Esophagus muscularis mucosa (tissue), 4 donors: ENCODE measurements at regions not wholly inside any gene's neighbourhood (a gene's known extent, or its start where the extent isn't known, plus 50 kb on each side); places are given as distances from the start of the nearest gene placed in this dataset.

ENCODE experiments used
- CTCF ChIP-seq, 3 experiments: fragments of 200-600 bp in 2 of 3; fragments of 450-650 bp in 1 of 3; sonication (generic) in 2 of 3; IDR thresholded peaks; one replicate each; pipeline ENCODE4 v1.5.1; 2017 to 2019; ENCODE audit warnings: antibody characterized with exemption in 3 of 3, mild to moderate bottlenecking in 2 of 3, moderate library complexity in 1 of 3
- EP300 ChIP-seq: sonication (generic); formaldehyde crosslinking; IDR thresholded peaks from one replicate; pipeline ENCODE4 v1.6.1; 2017; ENCODE audit warnings: antibody characterized with exemption
- POLR2A ChIP-seq: fragments of 450-650 bp; IDR thresholded peaks from one replicate; pipeline ENCODE4 v1.6.1; 2017; ENCODE audit warnings: antibody characterized with exemption, moderate library complexity, mild to moderate bottlenecking, low read depth
- POLR2AphosphoS5 ChIP-seq, 2 donors: sonication (generic); formaldehyde crosslinking; IDR thresholded peaks; one replicate each; pipeline ENCODE4 v1.6.1; 2017; ENCODE audit warnings: antibody characterized with exemption in 2 of 2

GRCh38 chr10:2278363-2278762 is 541.0 kb upstream of the ADARB2 start:
- TF ChIP-seq CTCF (IDR thresholded peaks at IDR 0.05), result no peak
- no peak for TF ChIP-seq POLR2A
- no peak for TF ChIP-seq EP300
- no peak for TF ChIP-seq POLR2AphosphoS5 (IDR thresholded peaks at IDR 0.05)
